Caki2 (cell line): ENCODE measurements at regions not wholly inside any gene's neighbourhood (a gene's known extent, or its start where the extent isn't known, plus 50 kb on each side); places are given as distances from the start of the nearest gene placed in this dataset.

ENCODE experiments used
- DNase-seq: peaks from one replicate; pipeline ENCODE4 v3.0.0-alpha.2; 2015; ENCODE audit warnings: low read depth
- in situ Hi-C: cut with HindIII; loops from 2 replicates; pipeline ENCODE4 v1.10.0; 2016; ENCODE audit warnings: low sequenced_read_pairs, low pct_unique_long_range_greater_than_20kb, mixed read lengths

GRCh38 chr15:70431854-70432253 is 331.5 kb downstream of the UACA start:
- in situ Hi-C loops, result no loop called here
- DNase-seq, result no peak

DNA sequence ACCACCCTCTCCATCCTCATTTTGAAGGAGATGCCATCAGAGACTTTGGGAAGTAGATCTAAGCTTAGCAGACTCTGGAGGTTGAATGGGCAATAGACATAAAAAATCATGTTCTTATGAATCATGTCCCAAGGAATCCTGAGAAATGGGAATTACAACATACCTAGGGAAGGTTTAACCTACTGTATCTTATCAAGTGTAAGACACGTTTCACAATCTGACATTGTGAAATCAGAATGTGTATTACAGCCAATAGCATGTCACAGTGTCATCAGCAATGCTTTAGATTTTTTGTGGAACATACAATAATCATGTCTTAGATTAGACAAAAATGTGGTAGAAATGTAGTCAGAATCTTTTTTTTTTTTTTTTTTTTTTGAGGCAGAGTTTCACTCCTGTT is 332.4 kb upstream of the TLE3 start:
- in situ Hi-C loops, result no loop called here
- DNase-seq, result no peak

- in situ Hi-C loops, result no loop called here
- no peak for DNase-seq
These were observed 331.5 kb upstream of the TLE3 start for GRCh38 chr15:70429056-70429722.

GRCh38 chr15:70428211-70428822 is 330.6 kb upstream of the TLE3 start:
- in situ Hi-C loops, result no loop called here
- no peak for DNase-seq

- no peak for DNase-seq
- in situ Hi-C loops, result no loop called here
These were observed 329.7 kb upstream of the TLE3 start for GRCh38 chr15:70427167-70428120.

DNA sequence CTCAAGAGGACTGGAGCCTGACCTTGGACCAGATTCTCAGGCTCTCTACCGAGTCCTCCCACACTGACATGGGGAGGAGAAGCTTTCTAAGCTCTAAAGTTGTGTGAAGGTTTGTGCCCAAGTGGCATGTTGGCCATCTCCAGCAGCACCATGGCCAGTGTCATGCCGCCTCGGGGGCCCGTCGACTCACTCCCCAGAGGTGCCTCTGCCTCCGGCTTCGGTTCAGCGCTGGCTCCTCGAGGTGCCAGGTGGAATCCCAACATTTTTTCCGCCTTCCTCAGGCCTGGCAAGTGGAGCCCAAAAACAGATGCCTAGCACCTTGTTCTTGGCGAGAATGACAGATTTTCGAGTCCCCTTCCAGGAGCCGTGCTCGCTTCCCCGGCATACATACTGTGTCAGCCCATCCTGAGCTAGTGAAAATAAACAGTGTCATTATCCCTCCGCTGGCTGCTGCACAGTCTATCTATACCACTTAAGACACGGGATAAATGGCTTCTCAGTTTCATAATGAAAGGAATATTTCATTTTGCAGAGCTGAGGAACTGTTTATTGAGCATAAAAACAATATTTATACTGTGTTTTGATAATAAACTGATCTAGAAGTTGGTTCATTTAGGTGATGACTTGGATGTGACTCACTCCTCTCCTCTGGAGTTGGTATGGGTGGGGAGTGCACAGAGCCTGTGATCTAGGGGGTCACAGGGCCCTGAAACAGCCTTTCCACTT is 328.5 kb upstream of the TLE3 start:
- DNase-seq, result peak; percentile 32
- in situ Hi-C loops, result no loop called here

GRCh38 chr15:70424937-70425411 is 327.3 kb upstream of the TLE3 start:
- DNase-seq, result no peak
- in situ Hi-C loops, result no loop called here

- no peak for DNase-seq
- in situ Hi-C loops, result no loop called here
These were observed 325.6 kb upstream of the TLE3 start for GRCh38 chr15:70423267-70423666.

- no peak for DNase-seq
- in situ Hi-C loops, result no loop called here
These were observed 324.6 kb upstream of the TLE3 start for GRCh38 chr15:70422342-70422741.

DNA sequence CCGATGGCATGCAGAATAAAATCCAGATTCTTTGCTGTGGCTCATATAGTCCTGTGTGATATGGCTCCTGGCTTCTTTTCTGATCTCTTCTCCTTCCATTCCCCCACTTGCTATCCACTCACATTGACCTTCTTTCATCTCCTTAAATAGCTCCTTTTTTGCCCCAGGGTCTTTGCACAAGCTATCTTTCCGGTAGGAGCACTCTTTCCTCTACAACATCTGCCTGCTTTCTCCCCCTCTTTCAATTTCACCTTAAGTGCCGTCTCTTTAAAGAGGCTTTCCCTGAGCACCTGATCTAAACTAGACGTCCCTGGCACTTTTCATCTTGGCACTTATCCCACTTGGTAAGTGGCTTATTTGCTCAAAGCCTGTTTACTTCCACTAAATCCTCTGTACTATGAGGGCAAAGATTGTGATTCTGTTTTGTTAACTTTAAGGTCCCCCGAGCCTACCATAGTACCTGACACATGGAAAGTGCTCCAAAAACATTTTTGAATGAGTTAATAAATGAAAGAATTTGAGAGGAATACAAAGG is 323.3 kb upstream of the TLE3 start:
- in situ Hi-C loops, result no loop called here

DNA sequence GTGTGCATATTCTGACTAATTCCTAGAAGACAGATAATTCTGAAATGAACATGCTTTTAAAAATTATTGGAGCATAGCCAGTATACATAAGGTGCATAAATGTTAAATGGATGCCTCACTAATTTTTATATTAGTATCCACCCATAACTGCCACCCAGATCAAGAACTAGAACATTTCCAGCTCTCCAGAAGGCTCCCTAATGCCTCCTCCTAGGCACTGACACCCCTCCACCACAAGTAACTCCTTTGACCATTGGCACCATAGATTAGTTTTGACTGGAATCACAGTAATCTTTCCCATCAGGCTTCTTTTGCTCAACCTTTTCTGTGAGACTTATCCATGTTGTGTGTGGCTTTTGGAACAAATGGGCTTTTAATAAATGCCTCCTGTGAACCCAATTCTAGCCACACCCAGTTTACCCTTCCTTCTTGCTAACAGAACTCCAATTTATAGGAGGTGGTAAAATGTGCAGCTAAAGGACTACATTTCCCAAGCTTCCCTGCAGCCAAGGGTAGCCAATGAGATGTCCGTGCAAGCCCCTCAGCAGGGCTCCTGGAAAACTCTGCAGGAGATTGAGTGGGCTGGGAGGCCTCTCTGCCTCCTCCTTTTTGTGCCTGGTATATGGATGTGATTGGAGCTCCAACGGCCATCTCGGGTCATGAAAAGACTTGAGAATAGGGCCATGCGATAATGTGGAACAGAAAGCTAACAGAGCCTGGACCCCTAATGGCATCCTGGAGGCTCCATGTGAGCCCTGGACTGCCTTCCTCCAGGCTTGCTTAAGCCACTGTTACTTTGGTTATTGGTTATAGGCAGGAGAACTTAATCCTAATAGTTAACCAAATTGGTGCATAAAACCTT is 322.6 kb upstream of the TLE3 start:
- DNase-seq, result no peak
- in situ Hi-C loops, result no loop called here

More for the DNA sequence above, 323.3 kb upstream of the TLE3 start:
- no peak for DNase-seq

DNA sequence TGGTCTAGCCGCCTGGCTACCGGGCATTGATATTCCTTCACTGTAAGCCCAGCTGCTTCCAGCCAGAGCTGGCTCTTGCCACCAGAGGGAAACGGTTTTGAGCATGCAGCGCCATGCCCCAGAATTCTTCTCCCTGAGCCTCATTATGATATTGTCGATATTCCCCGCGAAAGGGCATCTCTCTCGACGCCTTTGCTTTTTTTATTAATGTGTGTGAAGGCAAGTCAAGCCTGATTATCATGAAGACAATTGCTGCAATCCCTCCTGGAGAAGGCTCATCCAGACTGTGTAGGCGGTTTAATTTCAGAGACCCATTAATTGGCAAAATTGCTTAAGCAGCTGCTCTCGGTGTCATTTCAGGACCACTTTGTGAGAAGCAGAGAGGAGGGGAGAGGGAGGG is 321.2 kb upstream of the TLE3 start:
- DNase-seq, result no peak
- in situ Hi-C loops, result no loop called here

DNA sequence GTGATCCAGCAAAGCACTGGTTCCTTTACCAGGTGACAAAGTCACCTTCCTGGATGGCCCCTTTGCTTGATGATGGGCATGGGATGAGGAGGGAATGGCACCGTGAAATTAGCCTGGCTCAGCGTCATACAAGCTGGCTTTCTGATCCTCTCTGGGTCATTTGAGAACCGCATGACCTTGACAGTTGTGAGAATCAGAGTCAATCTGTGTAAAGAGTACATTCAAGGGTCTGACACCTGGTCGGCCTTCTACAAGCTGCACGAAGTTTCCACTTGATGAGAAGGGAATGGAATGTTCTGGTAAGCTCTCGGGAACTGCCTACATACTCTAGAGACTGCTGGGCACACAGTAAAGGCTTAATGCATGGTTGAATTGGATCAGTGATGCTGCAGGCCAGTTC is 319.8 kb upstream of the TLE3 start:
- DNase-seq, result no peak
- in situ Hi-C loops, result no loop called here

DNA sequence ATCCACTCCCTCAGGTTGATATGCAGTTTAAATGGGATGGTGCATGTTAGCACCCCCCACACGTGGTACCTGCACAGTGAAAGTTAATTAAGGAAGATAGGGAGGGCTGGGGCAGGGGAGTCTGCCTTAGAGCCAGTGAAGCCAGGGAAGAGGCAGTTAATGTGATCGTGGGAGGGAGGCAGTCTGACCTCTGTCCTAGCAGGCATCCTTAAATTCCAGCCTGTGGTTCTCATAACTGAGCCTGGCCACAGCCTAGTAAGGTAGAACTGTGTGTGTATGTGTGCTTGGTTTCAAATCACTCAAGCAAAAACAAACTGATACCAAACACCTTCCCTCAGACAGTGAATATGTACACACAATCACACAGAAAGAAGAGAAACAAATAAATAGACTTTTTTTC is 319.1 kb upstream of the TLE3 start:
- in situ Hi-C loops, result no loop called here
- no peak for DNase-seq

DNA sequence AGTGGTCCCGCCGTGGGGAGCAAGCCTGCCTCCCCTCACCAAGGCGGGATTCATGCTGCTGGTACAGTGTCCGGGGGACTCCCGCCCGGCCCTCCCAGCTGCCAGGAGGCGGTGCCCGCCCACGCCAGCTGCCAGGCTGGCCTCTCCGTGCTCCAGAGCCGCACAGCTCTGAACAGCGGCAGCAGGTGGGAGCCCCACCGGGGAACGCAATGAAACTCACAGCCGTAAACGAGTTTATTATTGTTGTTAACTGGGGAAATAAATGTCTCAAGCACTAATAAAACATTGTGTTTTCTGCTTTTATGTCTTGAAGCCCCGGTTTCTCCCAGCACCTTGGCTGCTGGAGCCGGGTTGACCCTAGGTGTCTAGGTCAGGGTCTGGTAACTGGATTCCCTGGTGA is 317.7 kb upstream of the TLE3 start:
- in situ Hi-C loops, result no loop called here
- no peak for DNase-seq

DNA sequence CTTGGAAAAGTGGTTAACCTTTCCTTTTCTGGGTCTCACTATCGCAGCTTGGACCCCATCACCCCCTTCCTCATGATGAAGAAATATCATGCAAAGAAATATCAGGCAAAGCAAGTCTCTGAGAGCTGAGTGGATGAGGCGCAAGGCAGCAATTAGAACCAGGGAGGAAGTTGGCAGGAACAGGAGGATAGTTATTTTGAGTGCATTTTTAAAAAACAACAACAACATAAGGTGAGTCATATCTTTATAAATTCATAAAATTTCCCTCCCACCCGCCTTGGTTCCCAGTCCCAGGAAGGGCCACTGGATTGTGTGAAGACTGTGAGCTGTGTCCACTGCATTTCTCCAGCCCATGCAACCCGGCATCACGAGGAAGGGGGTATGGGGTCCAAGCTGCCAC is 316.9 kb upstream of the TLE3 start:
- no peak for DNase-seq
- in situ Hi-C loops, result no loop called here

- no peak for DNase-seq
- in situ Hi-C loops, result no loop called here
These were observed 315.1 kb upstream of the TLE3 start for GRCh38 chr15:70412794-70413193.
